GM21619 (cell line): ENCODE measurements at regions not wholly inside any gene's neighbourhood (a gene's known extent, or its start where the extent isn't known, plus 50 kb on each side); places are given as distances from the start of the nearest gene placed in this dataset.

Experiments used
- ATAC-seq: cut with Tn5 transposase; IDR thresholded peaks from one replicate; pipeline ENCODE4 v1.9.1; 2021; ENCODE audit not compliant: unreplicated experiment

DNA sequence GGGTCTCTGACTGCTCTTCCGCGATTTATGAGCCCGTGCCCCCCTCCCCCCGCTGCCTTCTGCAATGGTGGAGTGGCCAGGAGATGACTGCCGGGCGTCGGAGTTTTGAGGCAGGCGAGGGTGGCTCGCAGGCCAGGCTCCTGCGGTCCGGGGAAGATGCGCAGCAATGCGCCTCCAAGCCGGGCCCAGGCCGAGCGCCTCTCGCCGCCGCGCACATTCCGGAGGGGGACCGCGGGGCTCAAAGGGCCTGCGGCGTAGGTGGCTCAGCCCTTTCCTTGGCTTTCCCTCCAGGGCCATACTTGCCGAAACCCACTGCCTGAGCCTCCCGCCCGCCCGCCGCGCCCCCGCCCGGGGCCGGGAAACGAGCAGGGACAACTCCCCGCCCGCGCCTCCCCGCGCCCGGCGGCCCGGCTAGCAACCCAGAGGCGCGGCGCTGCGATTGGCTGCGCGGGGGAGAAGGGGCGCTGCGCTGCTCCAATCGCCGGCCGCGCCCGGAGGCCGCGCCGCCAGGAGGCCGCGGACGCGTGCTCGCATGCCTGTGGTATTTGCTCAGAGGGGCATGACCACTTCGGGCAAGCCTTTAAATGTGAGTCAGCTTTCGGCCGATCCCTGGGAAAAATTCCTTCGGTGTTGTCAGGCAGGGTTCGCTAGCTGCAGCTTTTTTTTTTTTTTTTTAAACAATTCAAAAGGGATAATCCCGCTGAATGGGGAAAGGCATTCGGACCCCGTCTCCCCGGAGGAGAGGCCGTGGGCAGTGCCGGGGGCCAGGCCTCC lies 157.9 kb upstream of the PARP11 start:
- no peak for ATAC-seq

- ATAC-seq: no peak
These were observed 154.2 kb upstream of the PARP11 start for GRCh38 chr12:4027412-4027811.

DNA sequence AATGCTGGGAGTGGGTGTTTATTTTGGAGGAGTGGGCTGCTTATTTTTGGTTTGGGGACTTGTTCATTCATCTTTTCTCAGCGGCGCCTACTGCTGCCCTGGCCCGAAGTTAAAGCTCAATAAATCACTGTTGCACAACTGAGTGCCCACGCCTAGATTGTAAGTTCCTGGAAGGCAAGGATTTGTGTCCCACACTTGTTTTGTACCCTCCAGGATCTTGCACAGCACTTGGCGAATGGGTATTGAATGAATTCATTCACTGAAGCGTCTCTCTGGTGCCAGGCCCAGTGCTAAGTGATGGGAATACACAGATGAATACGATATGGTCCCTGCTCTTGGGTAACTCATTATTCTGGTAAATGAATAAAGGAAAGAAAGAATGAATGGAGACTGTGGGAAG lies 153.3 kb upstream of the PARP11 start:
- ATAC-seq: no peak

DNA sequence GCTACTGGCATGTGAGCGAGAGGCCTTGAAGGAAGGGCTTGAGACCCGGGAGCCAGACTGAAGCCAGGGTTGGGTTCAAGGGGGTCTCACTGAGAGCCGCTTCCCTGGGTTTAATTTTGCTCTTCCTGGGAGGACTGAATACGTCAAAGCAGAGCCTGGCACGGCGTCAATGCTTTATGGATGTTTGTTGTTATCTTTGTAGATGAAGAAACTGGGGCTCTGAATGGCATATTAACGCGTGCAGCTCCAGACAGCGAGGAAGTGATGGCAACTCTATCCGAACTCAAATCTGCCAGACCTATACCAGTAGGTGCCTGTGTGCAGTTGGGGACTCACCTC lies 152.8 kb upstream of the PARP11 start:
- no peak for ATAC-seq

DNA sequence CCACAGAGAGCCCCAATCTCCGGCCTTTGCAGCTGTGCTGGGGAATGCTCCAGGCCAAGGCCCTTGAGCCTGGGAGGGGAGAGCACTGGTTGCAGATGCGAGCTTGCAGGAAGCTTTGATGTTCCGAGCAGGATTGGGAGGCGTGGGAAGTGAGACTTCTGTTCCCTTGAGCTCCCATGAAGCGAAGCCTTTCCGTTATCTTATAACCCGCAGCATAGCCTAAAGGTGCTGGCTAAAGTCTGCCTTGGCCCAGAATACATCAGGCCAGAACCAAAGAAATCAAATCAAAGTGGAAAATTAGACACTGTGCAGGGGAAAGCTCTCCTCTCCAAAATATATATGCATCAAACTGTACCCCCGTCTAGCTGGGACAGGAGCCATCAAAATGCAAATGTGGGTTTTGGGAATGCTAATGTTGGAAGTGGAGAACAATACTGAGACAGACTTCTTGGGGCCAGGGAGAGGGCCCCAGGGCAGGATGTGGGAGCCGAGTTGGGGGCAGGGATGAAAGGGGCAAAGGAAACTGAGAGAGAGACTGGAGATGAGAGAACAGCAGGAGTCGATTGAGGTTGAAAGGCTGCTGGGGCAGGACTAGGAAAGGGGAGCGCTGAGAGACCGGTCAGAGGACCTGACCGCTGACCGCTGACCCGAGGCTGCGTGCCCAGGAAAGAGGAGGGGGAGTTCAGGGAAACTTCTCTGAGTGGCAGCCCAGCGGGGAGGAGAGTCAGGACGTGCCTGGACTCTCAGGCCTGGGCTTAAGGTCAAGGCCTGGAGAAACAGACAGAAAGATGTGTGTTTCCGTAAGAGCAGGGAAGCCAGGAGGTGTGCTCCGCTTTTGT lies 152.2 kb upstream of the PARP11 start:
- ATAC-seq: no peak

DNA sequence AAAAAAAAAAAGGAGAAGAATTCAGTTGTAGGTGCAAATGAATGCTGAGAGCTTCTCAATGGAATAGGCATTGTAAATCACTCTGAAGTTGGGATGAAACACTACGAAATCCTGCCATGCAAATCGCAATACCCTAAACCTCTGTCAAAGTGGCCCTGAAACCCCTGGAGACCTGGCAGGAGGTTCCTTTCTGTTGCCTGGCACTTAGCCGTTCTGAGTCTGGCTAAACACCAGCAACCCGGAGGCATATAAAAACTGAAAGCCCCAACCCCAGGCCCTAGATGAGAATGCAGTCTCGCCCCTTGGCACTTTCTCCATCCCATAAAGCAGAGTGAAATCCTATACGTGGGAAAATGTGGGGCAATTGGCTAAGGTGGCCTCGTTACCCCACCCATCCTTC lies 151.5 kb upstream of the PARP11 start:
- ATAC-seq: no peak

DNA sequence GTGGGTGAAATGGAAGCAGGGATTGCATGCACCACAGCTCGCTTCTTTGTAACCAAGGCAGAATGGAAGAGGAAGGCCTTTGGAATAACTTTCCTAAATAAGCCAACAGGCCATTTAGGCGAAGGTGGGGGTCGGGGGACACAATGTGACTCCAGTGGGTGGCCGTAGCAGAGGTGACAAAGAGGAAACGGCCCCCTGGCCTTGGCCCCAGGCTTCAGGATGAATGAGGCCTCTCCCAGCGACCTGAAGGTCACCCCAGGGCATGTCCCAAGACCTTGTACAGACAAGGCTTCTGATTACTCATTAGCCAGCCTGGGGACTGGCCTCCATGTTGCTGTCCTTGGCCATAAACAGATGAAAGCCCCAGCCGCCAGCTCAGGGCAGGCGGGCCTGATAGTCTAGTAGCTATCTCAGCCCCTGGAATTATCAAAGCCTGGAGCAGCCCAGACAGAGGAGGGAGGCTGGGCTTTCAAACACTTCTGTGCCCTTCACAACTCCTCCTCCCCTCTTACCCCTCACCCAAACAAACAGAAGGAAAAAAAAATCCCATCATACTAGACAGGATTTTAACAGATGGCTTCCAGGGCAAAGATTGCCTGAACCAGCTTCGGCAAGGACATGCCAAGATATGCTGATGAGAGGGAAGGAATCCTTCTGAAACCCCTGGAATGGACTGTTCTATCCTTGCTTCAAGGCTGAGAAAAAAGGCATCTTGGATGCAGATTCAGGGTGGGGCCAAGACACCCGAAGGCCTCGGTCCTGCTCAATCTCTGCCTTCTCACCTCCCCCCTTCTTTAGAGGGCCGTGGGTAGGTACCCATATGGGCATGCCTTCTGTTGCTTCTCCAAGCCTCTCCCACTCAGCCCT lies 142.3 kb upstream of the PARP11 start:
- ATAC-seq: no peak

GRCh38 chr12:4014858-4015224 lies 141.6 kb upstream of the PARP11 start:
- no peak for ATAC-seq

DNA sequence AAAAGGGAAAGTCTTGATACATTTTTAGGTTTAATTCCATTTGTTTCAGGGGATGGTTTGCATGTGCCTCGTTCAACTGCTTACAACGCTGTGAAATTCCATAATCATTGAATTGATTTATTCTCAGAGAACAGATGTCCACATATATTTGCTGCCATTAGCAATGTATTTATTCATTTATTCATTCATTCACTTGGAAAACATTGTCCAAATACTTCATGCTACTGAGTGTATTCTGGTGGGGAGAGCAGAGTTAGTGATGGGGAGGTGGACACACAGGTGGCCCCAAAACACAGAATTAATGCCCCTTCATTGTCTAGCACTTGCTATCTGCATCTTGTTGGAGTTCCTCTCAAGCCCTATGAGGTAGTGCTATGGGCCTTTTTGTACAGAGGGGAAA lies 141.2 kb upstream of the PARP11 start:
- no peak for ATAC-seq

DNA sequence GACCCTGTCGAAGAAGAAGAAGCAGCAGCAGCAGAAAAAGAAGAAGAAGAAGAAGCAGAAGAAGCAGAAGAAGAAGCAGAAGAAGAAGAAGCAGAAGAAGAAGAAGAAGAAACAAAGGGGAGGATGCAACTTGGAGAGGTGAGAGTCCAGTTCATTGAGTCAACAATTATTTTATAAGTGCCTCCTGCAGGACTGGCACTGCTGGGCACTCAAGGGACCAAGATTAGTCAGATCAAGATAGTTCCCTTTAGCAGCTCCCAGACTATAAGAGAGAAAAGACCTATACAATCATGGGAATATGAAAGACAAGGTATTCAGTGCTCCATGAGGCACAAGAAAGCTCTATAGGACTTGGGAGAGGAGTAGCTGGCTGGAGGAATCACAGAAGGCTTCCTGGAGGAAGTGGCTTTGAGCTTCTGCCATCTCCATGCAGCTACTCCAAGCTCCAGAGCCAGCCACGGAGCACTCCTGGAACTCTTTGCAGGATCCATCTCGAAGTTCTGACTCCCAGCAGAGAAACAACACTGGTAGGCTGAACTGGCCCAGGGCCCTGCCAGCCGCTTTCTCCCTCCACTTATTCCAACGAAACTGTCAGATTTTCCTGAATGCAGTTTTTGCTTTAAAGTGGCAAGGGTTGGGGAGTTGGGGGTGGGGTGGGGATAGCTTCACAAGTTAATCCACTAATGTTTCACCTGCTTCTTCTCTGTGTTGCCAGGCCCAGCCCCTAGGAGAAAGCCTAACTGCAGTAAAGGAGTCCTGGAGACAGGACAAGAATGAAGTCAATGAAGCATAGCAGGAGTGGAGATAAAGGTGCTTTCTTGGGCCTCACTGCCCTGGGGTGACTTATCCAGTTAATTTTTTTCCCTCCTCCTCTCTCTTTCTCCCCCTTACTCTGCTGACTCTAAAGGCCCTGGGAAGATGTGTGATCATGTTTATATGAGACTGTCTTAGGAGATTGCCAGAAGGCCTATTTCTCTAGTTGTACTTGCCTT lies 140.1 kb upstream of the PARP11 start:
- no peak for ATAC-seq

GRCh38 chr12:4012073-4012472 lies 138.9 kb upstream of the PARP11 start:
- no peak for ATAC-seq

- ATAC-seq: no peak
These were observed 138.4 kb upstream of the PARP11 start for GRCh38 chr12:4011597-4011996.

GRCh38 chr12:4009979-4010704 lies 136.9 kb upstream of the PARP11 start:
- no peak for ATAC-seq

GRCh38 chr12:4006743-4007142 lies 133.5 kb upstream of the PARP11 start:
- ATAC-seq: no peak

- no peak for ATAC-seq
These were observed 132.7 kb upstream of the PARP11 start for GRCh38 chr12:4005851-4006430.

GRCh38 chr12:4003576-4003975 lies 130.4 kb upstream of the PARP11 start:
- ATAC-seq: no peak

- ATAC-seq: no peak
These were observed 129.4 kb upstream of the PARP11 start for GRCh38 chr12:4002601-4003000.

DNA sequence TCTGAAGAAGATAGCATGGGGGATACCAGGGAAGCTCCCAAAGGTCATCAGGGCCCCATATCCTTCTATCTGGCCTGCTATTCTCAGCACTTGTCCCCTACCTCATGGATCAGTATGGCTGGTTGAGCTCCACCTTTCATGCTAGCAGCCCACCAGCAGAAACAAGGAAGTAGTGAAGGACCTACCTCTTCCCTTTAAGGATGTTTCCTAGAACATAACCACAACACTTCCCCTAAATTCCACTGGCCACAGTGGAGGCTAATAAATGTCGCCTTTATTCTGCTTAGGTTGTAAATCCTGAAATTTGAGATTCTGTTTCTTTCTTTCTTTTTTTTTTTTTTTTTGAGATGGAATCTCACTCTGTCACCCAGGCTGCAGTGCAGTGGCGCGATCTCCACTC lies 128.6 kb upstream of the PARP11 start:
- no peak for ATAC-seq

DNA sequence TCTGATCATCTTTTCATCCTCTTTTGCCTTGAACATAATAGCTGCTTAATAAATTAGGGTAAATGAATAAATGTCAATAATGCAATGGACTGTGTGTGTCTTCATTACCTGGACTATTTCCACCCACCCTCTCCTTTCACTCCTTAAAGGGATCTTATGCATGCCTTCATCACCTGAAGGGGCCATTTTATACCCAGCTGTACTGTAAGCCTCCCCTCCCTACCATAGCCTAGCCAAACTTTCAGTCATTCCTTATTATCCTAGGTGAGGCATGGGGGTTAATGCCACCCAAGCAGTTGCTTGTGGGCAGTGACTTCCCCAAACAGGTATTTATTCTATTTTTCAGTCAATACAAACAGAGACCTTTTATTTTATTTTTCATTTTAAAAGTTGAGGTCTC lies 127.8 kb upstream of the PARP11 start:
- ATAC-seq: no peak
